ENCODE measurements at regions not wholly inside any gene's neighbourhood (a gene's known extent, or its start where the extent isn't known, plus 50 kb on each side); places are given as distances from the start of the nearest gene placed in this dataset.
"Not testable (repeated sequence)": the region's sequence is repeated elsewhere in the genome, so short reads cannot be mapped to it uniquely, and the experiment has no call there.

DNA sequence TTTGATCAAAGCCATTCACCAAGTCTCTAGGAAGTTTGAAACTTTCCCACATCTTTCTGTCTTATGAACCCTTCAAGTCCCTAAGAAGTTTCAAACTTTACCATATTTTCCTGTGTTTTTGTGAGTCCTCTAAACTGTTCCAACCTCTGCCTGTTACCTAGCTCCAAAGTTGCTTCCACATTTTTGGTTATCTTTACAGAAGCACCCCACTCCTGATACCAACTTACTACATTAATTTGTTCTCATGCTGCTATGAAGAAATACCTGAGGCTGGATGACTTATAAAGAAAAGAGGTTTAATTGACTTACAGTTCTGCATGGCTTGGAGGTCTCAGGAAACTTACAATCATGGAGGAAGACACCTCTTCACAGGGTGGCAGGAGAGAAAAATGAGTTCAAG lies 961.6 kb downstream of the LTN1 start:
- H3K36me3 Mint-ChIP-seq, H3K4me3 Mint-ChIP-seq, ATAC-seq, H3K27me3 Mint-ChIP-seq, H3K4me1 Mint-ChIP-seq, H3K27ac Mint-ChIP-seq, CTCF ChIA-PET, DNase-seq: not testable (repeated sequence)
- H3K9me3 Mint-ChIP-seq (ENCODE audit: low read depth), result peaks cover 11% of the 10 kb centered on the region

DNA sequence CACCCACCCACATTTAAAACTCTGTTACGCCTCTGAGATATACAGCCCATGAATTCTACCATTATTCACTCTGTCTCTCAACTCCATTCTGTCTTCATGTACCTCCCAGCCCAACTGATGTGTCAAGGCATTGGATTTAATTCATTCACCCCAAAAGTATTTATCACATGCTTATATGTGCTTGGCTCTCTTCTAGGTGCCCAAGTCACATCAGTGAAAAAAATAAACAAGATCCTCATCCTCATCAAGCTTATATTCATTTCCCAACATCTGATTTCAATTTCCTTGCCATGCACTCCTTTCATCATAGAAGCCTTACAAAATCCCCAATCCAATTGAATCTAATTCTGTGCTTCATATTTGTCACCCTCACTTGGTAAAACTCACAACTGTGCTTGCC lies 967.6 kb downstream of the LTN1 start:
- Mint-ChIP-seq H3K27ac (no peak overlapping the region), H3K4me1 (no peaks in the 10 kb centered on the region), H3K9me3 (ENCODE audit: low read depth) (peaks cover 4% of the 10 kb centered on the region), H3K4me3 (no peak overlapping the region), H3K27me3 (no peaks in the 10 kb centered on the region), H3K36me3 (no peaks in the 10 kb centered on the region)
- ATAC-seq (no peak), DNase-seq (no peak)
- CTCF ChIA-PET, result no interaction called here

DNA sequence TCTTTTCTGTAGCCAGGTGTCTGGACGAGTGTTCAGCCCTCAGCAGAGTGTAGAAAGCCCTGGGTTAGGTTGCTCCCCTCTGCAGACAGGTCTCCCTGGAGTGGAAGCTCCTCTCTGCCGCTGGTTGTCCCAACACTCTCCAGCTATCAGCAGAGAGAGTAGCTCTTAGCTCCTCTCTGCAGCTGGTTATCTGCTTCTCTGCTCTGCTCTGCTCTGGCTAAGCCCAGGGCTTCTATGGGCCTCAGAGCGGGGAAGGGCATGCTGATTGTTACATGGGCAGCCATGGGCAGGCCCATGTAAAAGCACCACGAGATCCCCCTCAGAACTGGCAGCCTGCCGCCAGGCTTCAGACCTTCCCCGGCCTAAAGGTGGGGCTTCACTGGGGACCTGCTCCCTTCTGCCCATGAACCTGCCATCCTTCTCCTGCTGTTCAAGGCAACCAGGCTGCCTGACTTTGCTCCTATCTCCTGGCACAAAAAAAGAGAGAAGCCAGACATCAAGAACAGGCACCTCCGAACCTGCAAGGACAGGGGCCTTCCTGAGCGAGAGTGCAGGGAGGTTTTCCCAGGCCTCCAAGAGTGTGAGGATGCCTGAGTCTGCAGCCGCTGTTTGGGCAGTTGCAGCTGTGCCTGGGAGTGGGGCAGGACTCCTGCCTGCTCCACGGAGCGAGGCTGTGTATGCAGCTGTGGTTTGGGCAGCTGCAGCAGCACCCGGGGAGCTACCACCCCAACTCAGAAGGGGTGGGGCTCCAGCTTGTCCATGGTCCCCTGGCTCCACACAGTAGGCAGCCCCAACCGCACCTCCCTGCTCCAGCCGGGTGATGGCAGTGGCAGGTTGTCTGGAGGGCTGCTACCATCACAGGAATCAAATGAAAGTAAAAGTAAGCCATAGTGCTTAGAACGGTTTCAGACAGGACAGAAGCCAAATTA lies 973.7 kb downstream of the LTN1 start:
- H3K27ac Mint-ChIP-seq, result no peak overlapping the region
- no peaks in the 10 kb centered on the region for H3K4me1 Mint-ChIP-seq
- H3K27me3 Mint-ChIP-seq, result no peaks in the 10 kb centered on the region
- no peaks in the 10 kb centered on the region for H3K9me3 Mint-ChIP-seq (ENCODE audit: low read depth)
- H3K36me3 Mint-ChIP-seq, result no peaks in the 10 kb centered on the region
- DNase-seq (no peak), ATAC-seq (no peak)
- no peak overlapping the region for H3K4me3 Mint-ChIP-seq
- CTCF ChIA-PET, result no interaction called here

DNA sequence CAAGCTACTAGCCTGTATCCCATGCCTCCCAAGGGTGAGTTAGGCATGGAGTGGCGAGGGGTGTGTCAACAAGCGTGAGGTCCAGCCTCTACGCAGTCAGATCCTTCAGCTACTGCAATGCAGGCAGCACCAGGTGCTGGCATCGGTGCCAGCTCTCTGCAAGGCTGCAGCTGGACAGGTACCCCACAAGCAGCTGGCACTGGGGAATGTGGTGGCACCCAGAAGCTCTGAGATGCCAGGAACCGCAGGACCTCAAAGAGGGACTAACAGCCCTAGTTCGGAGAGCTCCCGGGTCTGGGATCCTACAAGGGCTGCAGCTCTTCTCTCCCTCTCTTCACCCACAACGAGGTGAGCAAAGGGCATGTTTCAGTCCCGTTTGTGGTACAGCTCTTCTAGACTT lies 974.5 kb downstream of the LTN1 start:
- Mint-ChIP-seq H3K9me3 (ENCODE audit: low read depth) (no peaks in the 10 kb centered on the region), H3K4me1 (no peaks in the 10 kb centered on the region), H3K36me3 (no peaks in the 10 kb centered on the region), H3K27me3 (no peaks in the 10 kb centered on the region), H3K27ac (no peak overlapping the region), H3K4me3 (no peak overlapping the region)
- CTCF ChIA-PET, result no interaction called here
- ATAC-seq (no peak), DNase-seq (no peak)

DNA sequence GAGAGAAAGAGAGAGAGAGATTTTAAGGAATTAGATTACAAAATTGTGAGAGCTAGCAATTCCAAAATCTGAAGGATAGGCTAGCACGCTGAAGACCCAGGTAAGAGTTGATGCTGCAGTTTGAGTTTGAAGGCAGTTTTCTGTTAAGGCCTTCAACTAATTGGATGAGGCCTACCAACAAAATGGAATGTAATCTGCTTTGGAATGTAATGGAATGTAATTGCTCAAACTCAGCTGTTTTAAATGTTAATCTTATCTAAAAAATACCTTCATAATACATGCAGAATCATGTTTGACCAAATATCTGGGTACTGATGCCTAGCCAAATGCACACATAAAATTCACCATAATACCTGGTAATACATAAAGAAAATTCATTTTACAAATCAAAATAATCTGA lies 976.1 kb downstream of the LTN1 start:
- no peaks in the 10 kb centered on the region for H3K36me3 Mint-ChIP-seq
- H3K27ac Mint-ChIP-seq, result no peak overlapping the region
- no peaks in the 10 kb centered on the region for H3K9me3 Mint-ChIP-seq (ENCODE audit: low read depth)
- CTCF ChIA-PET, result no interaction called here
- no peak overlapping the region for H3K4me3 Mint-ChIP-seq
- no peak for ATAC-seq
- no peaks in the 10 kb centered on the region for H3K4me1 Mint-ChIP-seq
- H3K27me3 Mint-ChIP-seq, result no peaks in the 10 kb centered on the region
- no peak for DNase-seq

DNA sequence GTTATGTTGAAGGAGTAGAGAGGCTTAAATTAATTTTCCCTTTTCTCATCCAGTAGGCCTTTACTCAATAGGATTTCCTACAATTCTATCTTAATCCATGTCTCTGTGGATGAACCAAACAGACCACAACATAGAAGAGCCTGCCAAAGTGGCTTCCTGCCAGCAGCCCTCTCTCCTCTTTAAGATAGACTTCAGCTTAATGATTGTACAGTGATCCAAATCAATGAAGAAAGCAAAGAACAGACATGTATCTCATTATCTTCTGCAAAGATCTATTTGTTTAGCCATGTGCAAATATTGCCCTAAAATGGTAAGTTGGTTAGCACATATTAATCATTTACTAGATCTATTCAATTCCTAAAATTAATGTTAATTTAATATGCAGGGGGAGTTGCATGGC lies 979.6 kb downstream of the LTN1 start:
- ATAC-seq; H3K4me3 Mint-ChIP-seq; H3K27me3 Mint-ChIP-seq; CTCF ChIA-PET; H3K27ac Mint-ChIP-seq; H3K4me1 Mint-ChIP-seq; H3K36me3 Mint-ChIP-seq; H3K9me3 Mint-ChIP-seq (ENCODE audit: low read depth); DNase-seq: not testable (repeated sequence)

DNA sequence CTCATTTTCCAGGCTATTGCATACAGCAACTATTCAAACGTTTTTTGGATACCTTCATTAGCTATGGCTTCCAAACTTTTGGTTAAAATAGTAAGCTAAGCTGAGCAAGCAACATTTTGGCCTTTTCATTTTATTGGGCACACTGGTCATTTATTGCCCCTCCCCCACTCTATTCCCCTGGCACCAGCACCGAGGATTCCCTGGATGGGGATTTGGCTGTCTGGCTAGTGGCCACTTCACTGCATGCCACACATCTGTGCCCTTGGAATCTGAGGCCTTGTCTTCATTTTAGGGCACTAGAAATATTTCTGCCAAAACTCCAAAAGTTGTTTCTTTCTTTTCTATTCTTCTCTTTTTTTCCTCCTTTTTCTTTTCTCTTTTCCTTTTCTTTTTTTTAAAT lies 980.7 kb downstream of the LTN1 start:
- H3K4me1 Mint-ChIP-seq; H3K27me3 Mint-ChIP-seq; H3K4me3 Mint-ChIP-seq; DNase-seq; H3K27ac Mint-ChIP-seq; H3K9me3 Mint-ChIP-seq (ENCODE audit: low read depth); ATAC-seq; CTCF ChIA-PET; H3K36me3 Mint-ChIP-seq: not testable (repeated sequence)

DNA sequence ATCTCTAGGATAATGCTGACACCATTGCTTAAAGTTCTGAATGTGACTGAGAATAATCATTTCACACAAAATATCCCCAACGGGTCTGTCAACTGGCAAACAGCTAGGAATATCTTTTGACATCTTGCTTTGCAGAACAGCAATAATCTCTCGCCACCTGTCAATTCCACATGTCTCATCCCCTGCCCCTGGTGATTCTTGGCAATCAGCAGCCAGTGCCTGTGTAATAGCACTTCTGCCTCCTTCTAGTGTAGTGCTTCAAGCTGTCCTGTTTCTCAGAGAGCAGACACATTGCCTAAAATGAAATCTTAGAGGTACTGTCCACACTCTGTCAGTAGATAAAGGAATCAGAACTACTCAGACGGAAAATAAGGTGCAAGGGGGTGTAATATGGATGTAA lies 984.4 kb downstream of the LTN1 start:
- ATAC-seq; DNase-seq; H3K9me3 Mint-ChIP-seq (ENCODE audit: low read depth); H3K27me3 Mint-ChIP-seq; H3K36me3 Mint-ChIP-seq; CTCF ChIA-PET; H3K27ac Mint-ChIP-seq; H3K4me1 Mint-ChIP-seq; H3K4me3 Mint-ChIP-seq: not testable (repeated sequence)

DNA sequence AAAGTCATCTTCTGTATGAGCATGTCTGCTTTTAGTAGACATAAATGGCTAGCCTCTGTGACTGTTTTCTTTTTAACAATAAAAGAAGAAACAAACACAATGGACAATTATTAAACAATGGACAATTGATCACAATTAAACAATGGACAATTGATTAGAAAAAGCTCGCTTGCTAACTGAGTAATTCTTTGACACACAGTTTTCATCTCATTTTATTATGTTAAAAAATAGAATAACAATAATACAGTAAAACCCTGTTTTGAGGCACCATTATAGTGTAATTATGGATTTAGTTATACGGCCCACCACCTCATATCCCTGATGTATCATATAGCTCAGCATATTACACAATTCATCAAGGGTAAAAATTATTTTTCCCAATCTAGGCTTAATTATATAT lies 989.0 kb downstream of the LTN1 start:
- H3K27me3 Mint-ChIP-seq; CTCF ChIA-PET; H3K4me3 Mint-ChIP-seq; DNase-seq; ATAC-seq; H3K27ac Mint-ChIP-seq; H3K4me1 Mint-ChIP-seq; H3K36me3 Mint-ChIP-seq; H3K9me3 Mint-ChIP-seq (ENCODE audit: low read depth): not testable (repeated sequence)

DNA sequence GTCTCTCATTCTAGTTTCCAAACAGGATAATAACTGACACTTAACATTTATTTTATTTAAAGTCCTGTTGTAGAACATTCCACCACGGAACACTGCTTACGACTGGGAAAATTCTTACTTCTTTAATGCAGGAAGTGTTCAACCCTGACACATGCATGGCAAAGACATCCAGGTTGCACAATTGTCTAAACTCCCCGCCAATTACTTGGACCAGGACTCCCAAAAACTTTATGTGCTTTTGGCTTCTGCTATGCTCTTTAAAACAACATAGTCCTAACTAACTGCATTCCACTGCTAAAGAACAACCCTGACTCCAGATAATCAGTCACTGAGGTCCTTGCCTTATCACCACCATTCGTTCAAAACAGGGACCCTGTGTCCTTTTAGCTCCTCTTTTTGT lies 995.8 kb downstream of the LTN1 start:
- CTCF ChIA-PET; H3K4me3 Mint-ChIP-seq; H3K27ac Mint-ChIP-seq; ATAC-seq; H3K27me3 Mint-ChIP-seq; DNase-seq; H3K4me1 Mint-ChIP-seq; H3K9me3 Mint-ChIP-seq (ENCODE audit: low read depth); H3K36me3 Mint-ChIP-seq: not testable (repeated sequence)

DNA sequence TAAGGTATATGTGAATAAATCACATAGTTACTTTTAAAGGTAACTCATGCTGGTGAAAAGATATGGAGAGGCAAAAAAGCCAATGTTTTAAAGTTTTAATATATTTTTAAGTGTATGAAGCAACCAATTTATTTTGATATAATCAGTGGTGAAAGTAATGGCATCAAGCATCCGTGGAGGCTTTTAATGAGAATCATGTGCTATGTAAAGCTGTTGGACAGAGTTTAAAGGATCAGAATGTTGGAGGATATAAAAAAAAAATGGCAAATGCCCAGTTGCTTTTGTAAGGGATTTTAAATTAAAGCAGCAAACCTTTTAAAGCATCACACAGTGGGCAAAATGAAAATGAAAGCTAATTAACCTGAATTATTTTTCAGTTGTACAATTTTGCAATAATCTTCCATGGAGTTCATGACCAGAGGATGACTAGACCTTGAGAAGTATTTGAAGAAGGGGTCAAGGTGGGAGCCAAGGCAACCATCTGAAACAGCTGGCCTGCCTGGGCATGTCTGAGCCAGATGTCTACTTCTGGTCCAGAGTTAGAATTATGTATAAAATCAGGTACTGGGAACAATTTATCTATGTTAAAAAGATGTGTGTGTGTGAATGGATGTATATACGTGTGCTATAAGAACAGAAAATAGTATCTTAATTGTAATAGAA lies 1007.9 kb downstream of the LTN1 start:
- H3K27ac Mint-ChIP-seq; H3K36me3 Mint-ChIP-seq; ATAC-seq; H3K4me3 Mint-ChIP-seq; H3K27me3 Mint-ChIP-seq; H3K9me3 Mint-ChIP-seq (ENCODE audit: low read depth); DNase-seq; H3K4me1 Mint-ChIP-seq; CTCF ChIA-PET: not testable (repeated sequence)

DNA sequence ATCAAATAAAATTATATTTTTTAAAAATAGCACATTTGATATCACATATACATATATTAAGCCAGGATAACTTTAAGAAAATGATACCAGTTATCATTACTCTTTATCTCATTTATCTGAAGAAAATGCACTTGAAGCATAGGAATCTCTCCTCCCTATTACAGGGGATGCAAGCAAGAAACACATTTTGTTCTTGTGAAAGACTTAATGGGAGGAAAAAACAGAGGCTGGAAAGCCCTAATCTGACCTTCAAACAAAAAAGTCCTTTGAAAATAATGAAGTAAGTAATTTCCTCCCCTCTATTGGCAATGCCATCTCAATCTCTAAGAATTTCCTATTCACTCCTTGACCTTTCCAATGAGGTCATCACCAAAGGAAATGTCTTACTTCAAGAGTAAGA lies 1012.6 kb upstream of the ADAMTS5 start:
- H3K36me3 Mint-ChIP-seq; H3K9me3 Mint-ChIP-seq (ENCODE audit: low read depth); CTCF ChIA-PET; DNase-seq; H3K27ac Mint-ChIP-seq; H3K27me3 Mint-ChIP-seq; H3K4me1 Mint-ChIP-seq; ATAC-seq; H3K4me3 Mint-ChIP-seq: not testable (repeated sequence)

DNA sequence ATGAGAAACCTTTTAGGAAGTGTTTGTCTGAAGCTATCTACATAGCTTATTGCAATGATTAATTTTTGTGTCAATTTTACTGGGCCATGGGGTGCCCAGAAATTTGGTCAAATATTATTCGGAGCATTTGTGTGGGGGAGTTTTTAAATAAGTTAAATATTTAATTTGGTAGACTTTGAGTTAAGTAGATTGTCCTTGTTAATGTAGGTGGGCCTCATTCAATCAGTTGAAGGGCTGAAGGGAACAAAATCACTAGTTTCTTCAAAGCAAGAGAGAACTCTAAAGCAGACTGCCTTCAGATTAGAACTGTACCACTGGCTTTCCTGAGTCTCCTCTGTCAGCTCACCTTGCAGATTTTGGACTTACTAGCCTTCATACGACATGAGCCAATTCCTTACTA lies 1008.6 kb upstream of the ADAMTS5 start:
- Mint-ChIP-seq H3K4me3 (no peak overlapping the region), H3K36me3 (no peaks in the 10 kb centered on the region), H3K9me3 (ENCODE audit: low read depth) (peaks cover 2% of the 10 kb centered on the region), H3K4me1 (no peaks in the 10 kb centered on the region), H3K27me3 (no peaks in the 10 kb centered on the region), H3K27ac (no peak overlapping the region)
- CTCF ChIA-PET, result no interaction called here
- DNase-seq, result no peak
- no peak for ATAC-seq

DNA sequence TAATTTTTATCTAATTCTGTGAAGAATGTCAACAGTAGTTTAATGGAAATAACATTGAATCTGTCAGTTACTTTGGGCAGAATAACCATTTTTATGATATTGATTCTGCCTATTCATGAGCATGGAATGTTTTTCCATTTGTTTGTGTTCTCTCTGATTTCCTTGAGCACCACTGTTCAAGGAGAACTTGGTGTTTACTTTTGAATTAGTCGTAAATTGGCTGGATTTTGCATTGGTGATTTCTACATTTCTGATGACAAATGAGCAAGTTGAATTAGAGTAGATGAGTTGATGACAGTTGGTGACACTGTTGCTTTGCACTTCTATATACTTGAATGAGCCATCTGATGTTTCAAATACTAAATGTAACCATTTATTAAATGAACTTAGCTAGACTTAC lies 1007.3 kb upstream of the ADAMTS5 start:
- H3K9me3 Mint-ChIP-seq (ENCODE audit: low read depth); H3K27ac Mint-ChIP-seq; H3K36me3 Mint-ChIP-seq; ATAC-seq; H3K27me3 Mint-ChIP-seq; H3K4me1 Mint-ChIP-seq; H3K4me3 Mint-ChIP-seq; CTCF ChIA-PET; DNase-seq: not testable (repeated sequence)

All from activated CD8-positive, alpha-beta memory T cell treated with anti-CD3 and anti-CD28 coated beads, Interleukin-2, amount 10 ng/mL, durations not matched to agents 7 days and 5 days (primary cell).